ENCODE measurements at regions not wholly inside any gene's neighbourhood (a gene's known extent, or its start where the extent isn't known, plus 50 kb on each side); places are given as distances from the start of the nearest gene placed in this dataset.

GRCh38 chr4:56084851-56085250 is 136.1 kb downstream of the CEP135 start:
- TF ChIP-seq CTCF (IDR thresholded peaks at IDR 0.05) (no peak), POLR2A (IDR thresholded peaks at IDR 0.05) (no peak)
